Liver (tissue), 8 donors: ENCODE measurements at regions not wholly inside any gene's neighbourhood (a gene's known extent, or its start where the extent isn't known, plus 50 kb on each side); places are given as distances from the start of the nearest gene placed in this dataset.

Source experiments
- DNase-seq: peaks from one replicate; pipeline ENCODE4 v3.0.0-alpha.2; 2017; ENCODE audit warnings: low spot score
- H3K27ac ChIP-seq, 2 donors: one replicate each; pipeline ENCODE4 v1.7.0; 2013; ENCODE audit warnings: inconsistent platforms in 2 of 2, low read length in 2 of 2, control low read depth in 1 of 2, low read depth in 1 of 2, mild to moderate bottlenecking in 1 of 2
- H3K27me3 ChIP-seq, 4 donors: one replicate each; pipeline versions ENCODE4 v1.6.1 to v1.7.0; 2013; ENCODE audit warnings: low read length in 3 of 4, inconsistent platforms in 1 of 4, mild to moderate bottlenecking in 1 of 4, moderate library complexity in 1 of 4; ENCODE audit not compliant: control insufficient read depth in 4 of 4, insufficient read depth in 4 of 4
- H3K36me3 ChIP-seq, 4 donors: one replicate each; pipeline versions ENCODE4 v1.6.1 to v1.7.0; 2013; ENCODE audit warnings: low read length in 3 of 4, mild to moderate bottlenecking in 3 of 4, low read depth in 1 of 4, moderate library complexity in 1 of 4; ENCODE audit not compliant: control insufficient read depth in 4 of 4, insufficient read depth in 3 of 4
- H3K4me1 ChIP-seq, 4 donors: one replicate each; pipeline versions ENCODE4 v1.6.1 to v1.7.0; 2013; ENCODE audit warnings: low read length in 3 of 4, mild to moderate bottlenecking in 3 of 4, moderate library complexity in 1 of 4; ENCODE audit not compliant: control insufficient read depth in 4 of 4, insufficient read depth in 4 of 4
- H3K4me3 ChIP-seq, 3 donors: one replicate each; pipeline versions ENCODE4 v1.6.1 to v1.7.0; 2013; ENCODE audit warnings: low read length in 3 of 3, control low read depth in 1 of 3, low read depth in 1 of 3, mild to moderate bottlenecking in 1 of 3
- H3K9ac ChIP-seq, 2 donors: one replicate each; pipeline ENCODE4 v1.7.0; 2013; ENCODE audit warnings: low read length in 2 of 2, mild to moderate bottlenecking in 2 of 2, moderate library complexity in 2 of 2, control low read depth in 1 of 2, low read depth in 1 of 2
- H3K9me3 ChIP-seq, 4 donors: one replicate each; pipeline versions ENCODE4 v1.6.1 to v1.7.0; 2013; ENCODE audit warnings: low read length in 3 of 4; ENCODE audit not compliant: control insufficient read depth in 4 of 4
- CTCF ChIP-seq: fragments of 150-350 bp; IDR thresholded peaks from 2 replicates; pipeline ENCODE4 v1.5.1; 2017; ENCODE audit warnings: improper control_type of control experiment, low read depth, low read length; ENCODE audit not compliant: missing input control
- EGR1 ChIP-seq, 2 donors: IDR thresholded peaks; 2 replicates each; pipeline ENCODE4 v1.6.1; 2016 to 2018; ENCODE audit warnings: antibody characterized with exemption in 2 of 2, low read depth in 2 of 2
- FOXA1 ChIP-seq: IDR thresholded peaks from 2 replicates; pipeline ENCODE4 v1.6.1; 2016; ENCODE audit warnings: antibody characterized with exemption
- GABPA ChIP-seq, 2 donors: IDR thresholded peaks in 1 of 2; conservative IDR thresholded peaks in 1 of 2; 2 replicates each; pipeline ENCODE4 v1.6.1; 2016; ENCODE audit warnings: antibody characterized with exemption in 2 of 2, mild to moderate bottlenecking in 1 of 2, moderate library complexity in 1 of 2
- HNF4A ChIP-seq, 2 donors: conservative IDR thresholded peaks; 2 replicates each; pipeline ENCODE4 v1.6.1; 2016; ENCODE audit warnings: antibody characterized with exemption in 2 of 2, mild to moderate bottlenecking in 2 of 2
- HNF4G ChIP-seq: IDR thresholded peaks from 2 replicates; pipeline ENCODE4 v1.6.1; 2016; ENCODE audit warnings: antibody characterized with exemption
- JUND ChIP-seq, 2 donors: IDR thresholded peaks; 2 replicates each; pipeline ENCODE4 v1.6.1; 2016; ENCODE audit warnings: antibody characterized with exemption in 2 of 2
- MAX ChIP-seq: IDR thresholded peaks from 2 replicates; pipeline ENCODE4 v1.6.1; 2016; ENCODE audit warnings: antibody characterized with exemption
- NR2F2 ChIP-seq: IDR thresholded peaks from 2 replicates; pipeline ENCODE4 v1.6.1; 2016; ENCODE audit warnings: antibody characterized with exemption
- RAD21 ChIP-seq, 2 donors: IDR thresholded peaks; 2 replicates each; pipeline ENCODE4 v1.6.1; 2016; ENCODE audit warnings: antibody characterized with exemption in 2 of 2, mild to moderate bottlenecking in 2 of 2
- RXRA ChIP-seq, 2 donors: IDR thresholded peaks; 2 replicates each; pipeline ENCODE4 v1.6.1; 2017 to 2018; ENCODE audit warnings: antibody characterized with exemption in 2 of 2, mild to moderate bottlenecking in 1 of 2
- TAF1 ChIP-seq: conservative IDR thresholded peaks from 2 replicates; pipeline ENCODE4 v1.6.1; 2016; ENCODE audit warnings: antibody characterized with exemption, mild to moderate bottlenecking
- YY1 ChIP-seq: IDR thresholded peaks from 2 replicates; pipeline ENCODE4 v1.6.1; 2016; ENCODE audit warnings: antibody characterized with exemption, mild to moderate bottlenecking
- WGBS: extraction: QIAGEN DNeasy Blood & Tissue Kit; methylation state at CpG from one replicate; pipeline ENCODE4 v1.1.7; 2013; 5-methylcytosine and 5-hydroxymethylcytosine counted together
- TF ChIP-seq, protein P1 (sequence below): IDR thresholded peaks from 2 replicates; pipeline ENCODE4 v1.6.1; 2016; ENCODE audit warnings: antibody characterized with exemption
- donor health status: healthy.
- donor health status: healthy.
- donor health status: healthy.
- donor health status: healthy.
- donor health status: healthy.

- TF ChIP-seq TAF1 (no peak), EGR1 (IDR thresholded peaks at IDR 0.05; ENCODE audit: low read depth in 2 of 2) (no peak), YY1 (no peak), NR2F2 (no peak), HNF4A (conservative IDR thresholded peaks at IDR 0.05) (no peak)
- no peak overlapping the region for H3K4me3 ChIP-seq
- DNase-seq = no peak
- H3K36me3 ChIP-seq = no peaks in the 10 kb centered on the region
- H3K4me1 ChIP-seq = no peaks in the 10 kb centered on the region
- 86% methylated on average over 9 of the region's 9 CpGs for WGBS
- no peak overlapping the region for H3K9ac ChIP-seq
- no peak overlapping the region for H3K27ac ChIP-seq
- no peaks in the 10 kb centered on the region for H3K27me3 ChIP-seq
- no peaks in the 10 kb centered on the region for H3K9me3 ChIP-seq
Measured at GRCh38 chr6:44531442-44532015, 144.0 kb downstream of the CDC5L start.

GRCh38 chr6:44533421-44533820 is 145.9 kb downstream of the CDC5L start:
- H3K4me1 ChIP-seq = no peaks in the 10 kb centered on the region
- H3K9me3 ChIP-seq = no peaks in the 10 kb centered on the region
- H3K9ac ChIP-seq = no peak overlapping the region
- DNase-seq = no peak
- H3K4me3 ChIP-seq = no peak overlapping the region
- WGBS = 96% methylated on average over 2 of the region's 2 CpGs
- H3K27ac ChIP-seq = no peak overlapping the region
- no peaks in the 10 kb centered on the region for H3K27me3 ChIP-seq
- TF ChIP-seq CTCF (no peak), JUND (IDR thresholded peaks at IDR 0.05) (no peak), TAF1 (no peak), YY1 (no peak), GABPA (IDR thresholded peaks at IDR 0.05 in 1 of 2, conservative IDR thresholded peaks at IDR 0.05 in 1 of 2) (no peak), HNF4G (no peak), MAX (no peak), EGR1 (IDR thresholded peaks at IDR 0.05; ENCODE audit: low read depth in 2 of 2) (no peak)
- TF ChIP-seq, protein P1, sequence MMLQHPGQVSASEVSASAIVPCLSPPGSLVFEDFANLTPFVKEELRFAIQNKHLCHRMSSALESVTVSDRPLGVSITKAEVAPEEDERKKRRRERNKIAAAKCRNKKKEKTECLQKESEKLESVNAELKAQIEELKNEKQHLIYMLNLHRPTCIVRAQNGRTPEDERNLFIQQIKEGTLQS = no peak
- H3K36me3 ChIP-seq = no peaks in the 10 kb centered on the region

DNA sequence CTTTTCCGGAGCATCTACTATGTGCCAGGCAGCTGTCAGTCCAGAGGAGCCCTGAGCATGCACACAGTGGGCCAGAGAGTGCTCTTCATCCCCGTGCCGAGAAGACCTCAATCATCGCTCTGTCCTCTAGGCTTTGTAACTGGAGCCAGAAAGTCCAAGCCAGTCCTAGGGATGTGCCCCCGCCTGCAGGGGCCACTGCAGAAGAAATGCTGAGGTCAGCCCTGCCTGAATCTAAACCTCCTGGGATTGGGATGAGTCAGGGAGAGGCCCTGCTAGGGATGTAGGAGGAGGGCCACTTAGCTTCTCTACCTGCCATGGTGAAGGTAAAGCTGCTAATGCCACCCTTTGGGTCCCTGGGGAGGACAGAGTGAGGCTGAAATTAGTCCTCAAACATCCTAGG is 146.8 kb downstream of the CDC5L start:
- TF ChIP-seq RXRA (IDR thresholded peaks at IDR 0.05) (no peak), EGR1 (IDR thresholded peaks at IDR 0.05; ENCODE audit: low read depth in 2 of 2) (no peak), MAX (no peak), TAF1 (no peak), RAD21 (IDR thresholded peaks at IDR 0.05) (no peak), FOXA1 (no peak), HNF4A (conservative IDR thresholded peaks at IDR 0.05) (no peak), NR2F2 (no peak)
- H3K36me3 ChIP-seq = no peaks in the 10 kb centered on the region
- no peaks in the 10 kb centered on the region for H3K27me3 ChIP-seq
- peak; percentile 20 for DNase-seq
- 89% methylated on average over 5 of the region's 5 CpGs for WGBS
- H3K9ac ChIP-seq = no peak overlapping the region
- H3K9me3 ChIP-seq = no peaks in the 10 kb centered on the region
- H3K27ac ChIP-seq = no peak overlapping the region
- no peaks in the 10 kb centered on the region for H3K4me1 ChIP-seq
- no peak overlapping the region for H3K4me3 ChIP-seq
